IMR-90 (cell line): ENCODE measurements at regions not wholly inside any gene's neighbourhood (a gene's known extent, or its start where the extent isn't known, plus 50 kb on each side); places are given as distances from the start of the nearest gene placed in this dataset.

Source experiments
- ATAC-seq: fragments of 200-7000 bp; cut with Tn5 transposase; 2 replicates; pipeline ENCODE4 v1.9.1; 2020; ENCODE audit warnings: low read depth, mild to moderate bottlenecking, moderate library complexity
- BruUV-seq: library from RNA; stranded (reverse); fragments of 400-500 nt; replicated peaks from 2 replicates; lab custom pipeline; 2021; lab: Mats Ljungman, UMichigan
- CTCF ChIA-PET: fragments of 300-600 bp; formaldehyde crosslinking; extraction: SDS; loops from one replicate; lab custom pipeline; 2021; ENCODE audit warnings: antibody characterized with exemption; lab: Yijun Ruan, JAX
- POLR2A ChIA-PET: fragments of 300-600 bp; sonication (Branson Sonifier 250); formaldehyde crosslinking; loops from one replicate; lab custom pipeline; 2022; ENCODE audit warnings: antibody characterized with exemption; ENCODE audit not compliant: unreplicated experiment; lab: Charles Lee
- DNase-seq: peaks from one replicate; pipeline ENCODE4 v3.0.0; 2013
- H2AFZ ChIP-seq: replicated peaks from 2 replicates; pipeline ENCODE3; 2013; ENCODE audit warnings: low read length, mild to moderate bottlenecking; ENCODE audit not compliant: poor library complexity
- H2AK5ac ChIP-seq: 2 replicates; pipeline ENCODE4 v1.6.1; 2013; ENCODE audit warnings: low read depth, low read length, inconsistent platforms
- H2AK9ac ChIP-seq: replicated peaks from 2 replicates; pipeline ENCODE3; 2013; ENCODE audit warnings: mild to moderate bottlenecking, low read depth, low read length, moderate library complexity; ENCODE audit not compliant: poor library complexity
- H2BK120ac ChIP-seq: 2 replicates; pipeline ENCODE4 v1.6.1; 2013; ENCODE audit warnings: low read depth, low read length, inconsistent platforms
- H2BK15ac ChIP-seq: 3 replicates; pipeline ENCODE4 v1.6.1; 2013; ENCODE audit warnings: low read depth, low read length, inconsistent platforms
- H2BK20ac ChIP-seq: 2 replicates; pipeline ENCODE4 v1.6.1; 2013; ENCODE audit warnings: low read depth, mild to moderate bottlenecking, inconsistent platforms, low read length, moderate library complexity
- H2BK5ac ChIP-seq: 2 replicates; pipeline ENCODE4 v1.6.1; 2013; ENCODE audit warnings: mild to moderate bottlenecking, low read depth, low read length, inconsistent platforms; ENCODE audit not compliant: poor library complexity, severe bottlenecking
- H3K14ac ChIP-seq: replicated peaks from 2 replicates; pipeline ENCODE4 v1.6.1; 2013; ENCODE audit warnings: low read depth, low read length, inconsistent platforms
- H3K18ac ChIP-seq: 2 replicates; pipeline ENCODE4 v1.6.1; 2013; ENCODE audit warnings: low read depth, low read length, control low read depth
- H3K23ac ChIP-seq: 2 replicates; pipeline ENCODE4 v1.6.1; 2013; ENCODE audit warnings: low read depth, low read length, inconsistent platforms
- H3K27ac ChIP-seq: 2 replicates; pipeline ENCODE4 v1.5.1; 2013; ENCODE audit warnings: mild to moderate bottlenecking, control low read depth, low read length; ENCODE audit not compliant: insufficient read depth
- H3K27me3 ChIP-seq: 2 replicates; pipeline ENCODE4 v1.6.1; 2013; ENCODE audit warnings: low read length; ENCODE audit not compliant: control insufficient read depth, insufficient read depth
- H3K36me3 ChIP-seq: 2 replicates; pipeline ENCODE4 v1.6.1; 2013; ENCODE audit warnings: low read length, mixed read lengths; ENCODE audit not compliant: control insufficient read depth, insufficient read depth
- H3K4ac ChIP-seq: 2 replicates; pipeline ENCODE4 v1.6.1; 2013; ENCODE audit warnings: low read depth, low read length, inconsistent platforms
- H3K4me1 ChIP-seq: 2 replicates; pipeline ENCODE4 v1.6.1; 2013; ENCODE audit warnings: low read length, mixed read lengths; ENCODE audit not compliant: control insufficient read depth, insufficient read depth
- H3K4me2 ChIP-seq: 2 replicates; pipeline ENCODE4 v1.6.1; 2013; ENCODE audit warnings: low read depth, mild to moderate bottlenecking, control low read depth, low read length, moderate library complexity
- H3K4me3 ChIP-seq: 2 replicates; pipeline ENCODE4 v1.5.1; 2013; ENCODE audit warnings: low read depth, mild to moderate bottlenecking, control low read depth, low read length, moderate library complexity; ENCODE audit not compliant: insufficient read depth
- H3K56ac ChIP-seq: 2 replicates; pipeline ENCODE4 v1.6.1; 2013; ENCODE audit warnings: low read length, inconsistent platforms; ENCODE audit not compliant: insufficient read depth; ENCODE audit errors: extremely low read depth
- H3K79me1 ChIP-seq, 2 experiments: 2 replicates each; pipeline ENCODE4 v1.6.1; 2013; ENCODE audit warnings: low read length in 2 of 2, inconsistent platforms in 1 of 2, low read depth in 1 of 2
- H3K9ac ChIP-seq: 2 replicates; pipeline ENCODE4 v1.6.1; 2013; ENCODE audit warnings: low read depth, low read length, control low read depth
- H3K9me1 ChIP-seq: 2 replicates; pipeline ENCODE4 v1.6.1; 2013; ENCODE audit warnings: low read length, inconsistent platforms; ENCODE audit not compliant: insufficient read depth
- H3K9me3 ChIP-seq: 2 replicates; pipeline ENCODE4 v1.6.1; 2013; ENCODE audit warnings: low read length; ENCODE audit not compliant: control insufficient read depth, insufficient read depth
- H4K20me1 ChIP-seq: 2 replicates; pipeline ENCODE4 v1.6.1; 2013; ENCODE audit warnings: low read length, inconsistent platforms; ENCODE audit not compliant: insufficient read depth
- H4K5ac ChIP-seq: 2 replicates; pipeline ENCODE4 v1.6.1; 2013; ENCODE audit warnings: mild to moderate bottlenecking, low read depth, low read length, control low read depth
- H4K8ac ChIP-seq, 2 experiments: 2 replicates each; pipeline ENCODE4 v1.6.1; 2013; ENCODE audit warnings: low read depth in 2 of 2, low read length in 2 of 2, control low read depth in 1 of 2, inconsistent platforms in 1 of 2
- H4K91ac ChIP-seq: 2 replicates; pipeline ENCODE4 v1.6.1; 2013; ENCODE audit warnings: low read depth, low read length, inconsistent platforms; ENCODE audit not compliant: insufficient read depth
- BHLHE40 ChIP-seq: fragments of 150-350 bp; IDR thresholded peaks from 2 replicates; pipeline ENCODE4 v1.6.1; 2016; ENCODE audit warnings: mild to moderate bottlenecking, low read depth, low read length
- CEBPB ChIP-seq: IDR thresholded peaks from 2 replicates; pipeline ENCODE4 v1.6.1; 2012; ENCODE audit warnings: low read depth, low read length, improper control_type of control experiment
- CHD1 ChIP-seq: IDR thresholded peaks from 2 replicates; pipeline ENCODE4 v1.6.1; 2012; ENCODE audit warnings: low read depth, low read length, improper control_type of control experiment
- FOS ChIP-seq: fragments of 150-350 bp; IDR thresholded peaks from 2 replicates; pipeline ENCODE4 v1.6.1; 2016; ENCODE audit warnings: low read depth, low read length
- MAFK ChIP-seq: IDR thresholded peaks from 2 replicates; pipeline ENCODE4 v1.6.1; 2012; ENCODE audit warnings: low read depth, low read length, improper control_type of control experiment
- MAZ ChIP-seq: IDR thresholded peaks from 2 replicates; pipeline ENCODE4 v1.6.1; 2012; ENCODE audit warnings: low read depth, mild to moderate bottlenecking, low read length, improper control_type of control experiment, moderate library complexity, borderline replicate concordance
- MXI1 ChIP-seq: IDR thresholded peaks from 2 replicates; pipeline ENCODE4 v1.6.1; 2012; ENCODE audit warnings: low read depth, mild to moderate bottlenecking, low read length, moderate library complexity, borderline replicate concordance
- NFE2L2 ChIP-seq: fragments of 150-350 bp; IDR thresholded peaks from 2 replicates; pipeline ENCODE4 v1.6.1; 2016; ENCODE audit warnings: low read depth, mild to moderate bottlenecking, low read length
- POLR2A ChIP-seq: IDR thresholded peaks from 2 replicates; pipeline ENCODE4 v1.6.1; 2012; ENCODE audit warnings: mild to moderate bottlenecking, low read depth, low read length
- RAD21 ChIP-seq: IDR thresholded peaks from 2 replicates; pipeline ENCODE4 v1.6.1; 2012; ENCODE audit warnings: low read length, improper control_type of control experiment
- RCOR1 ChIP-seq: IDR thresholded peaks from 2 replicates; pipeline ENCODE4 v1.6.1; 2012; ENCODE audit warnings: mild to moderate bottlenecking, low read length, improper control_type of control experiment; ENCODE audit not compliant: insufficient replicate concordance
- RFX5 ChIP-seq: IDR thresholded peaks from 2 replicates; pipeline ENCODE4 v1.8.0; 2012; ENCODE audit warnings: low read depth, mild to moderate bottlenecking, low read length, moderate library complexity
- SMC3 ChIP-seq: fragments of 150-350 bp; IDR thresholded peaks from 2 replicates; pipeline ENCODE4 v1.6.1; 2016; ENCODE audit warnings: low read depth, mild to moderate bottlenecking, antibody characterized with exemption, low read length, moderate library complexity
- USF2 ChIP-seq: fragments of 150-350 bp; IDR thresholded peaks from 2 replicates; pipeline ENCODE4 v1.6.1; 2017; ENCODE audit warnings: mild to moderate bottlenecking, antibody characterized with exemption, low read length, low read depth
- WGBS, 2 experiments: methylation state at CpG; one replicate each; pipeline versions ENCODE4 v1.1.5 to v1.1.7; 2013; ENCODE audit warnings: missing lambda C conversion rate in 2 of 2; ENCODE audit not compliant: insufficient read length in 1 of 2; ENCODE audit errors: extremely low coverage in 2 of 2; 5-methylcytosine and 5-hydroxymethylcytosine counted together
- dilution Hi-C: fragments of 300-500 bp; cut with HindIII; formaldehyde crosslinking; loops from one replicate; pipeline ENCODE4 v1.14.3; 2018; ENCODE audit warnings: low sequenced_read_pairs; ENCODE audit not compliant: unreplicated experiment
- in situ Hi-C: fragments of 300-500 bp; cut with MboI; formaldehyde crosslinking; loops from 3 replicates; pipeline ENCODE4 v1.14.3; 2019; ENCODE audit warnings: low sequenced_read_pairs, inconsistent platforms, mixed read lengths
- intact Hi-C: fragments of 100-400 bp; cut with micrococcal nuclease; formaldehyde crosslinking; loops from 2 replicates; pipeline ENCODE4 v1.10.0; 2022
- TF ChIP-seq, protein P1 (sequence below): conservative IDR thresholded peaks from 2 replicates; pipeline ENCODE4 v1.5.1; 2012; ENCODE audit warnings: mild to moderate bottlenecking, low read depth, low read length, improper control_type of control experiment
- TF ChIP-seq, protein P2 (sequence below): fragments of 150-350 bp; IDR thresholded peaks from 2 replicates; pipeline ENCODE4 v1.6.1; 2016; ENCODE audit warnings: low read depth, mild to moderate bottlenecking, low read length, moderate library complexity, borderline replicate concordance

DNA sequence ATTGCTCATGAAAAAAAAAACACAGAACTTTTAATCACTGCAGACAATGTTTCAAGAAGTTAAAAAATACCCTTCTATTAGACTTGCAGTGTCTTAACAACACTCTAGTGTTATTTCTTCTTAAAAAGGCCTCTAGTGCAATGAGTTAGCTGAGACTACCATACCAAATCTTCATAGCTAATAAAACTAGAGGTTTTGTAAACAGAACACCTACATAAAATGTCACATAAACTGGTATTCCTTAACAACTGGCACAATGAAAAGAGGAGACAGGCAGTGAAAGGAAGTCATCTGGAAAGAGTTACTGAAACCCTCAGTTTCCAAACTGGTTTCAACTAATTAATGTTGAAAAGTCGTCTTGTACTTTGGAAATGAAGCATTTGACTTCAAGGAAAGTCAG is 394.2 kb upstream of the PMFBP1 start:
- intact Hi-C loops (no loop called here), in situ Hi-C loops (no loop called here), dilution Hi-C loops (no loop called here)
- POLR2A ChIA-PET: no interaction called here
- no peaks in the 10 kb centered on the region for H3K36me3 ChIP-seq
- H2BK120ac ChIP-seq: no peak overlapping the region
- H2BK5ac ChIP-seq: no peak overlapping the region
- H3K14ac ChIP-seq: no peak overlapping the region
- H3K23ac ChIP-seq: no peak overlapping the region
- no peaks in the 10 kb centered on the region for H3K79me1 ChIP-seq
- H3K18ac ChIP-seq: no peak overlapping the region
- H3K4ac ChIP-seq: no peak overlapping the region
- no peak overlapping the region for H2BK15ac ChIP-seq
- no peak overlapping the region for H4K91ac ChIP-seq
- no peak for DNase-seq
- no peak overlapping the region for H2AK9ac ChIP-seq
- TF ChIP-seq MAFK: no peak
- TF ChIP-seq FOS: no peak
- TF ChIP-seq CEBPB: no peak
- TF ChIP-seq BHLHE40: no peak
- no peak for TF ChIP-seq USF2
- TF ChIP-seq SMC3: no peak
- TF ChIP-seq NFE2L2: no peak
- no peak for TF ChIP-seq RCOR1
- no peak for TF ChIP-seq RAD21
- TF ChIP-seq RFX5: no peak
- no peak for TF ChIP-seq POLR2A
- TF ChIP-seq CHD1: no peak
- TF ChIP-seq, protein P1, sequence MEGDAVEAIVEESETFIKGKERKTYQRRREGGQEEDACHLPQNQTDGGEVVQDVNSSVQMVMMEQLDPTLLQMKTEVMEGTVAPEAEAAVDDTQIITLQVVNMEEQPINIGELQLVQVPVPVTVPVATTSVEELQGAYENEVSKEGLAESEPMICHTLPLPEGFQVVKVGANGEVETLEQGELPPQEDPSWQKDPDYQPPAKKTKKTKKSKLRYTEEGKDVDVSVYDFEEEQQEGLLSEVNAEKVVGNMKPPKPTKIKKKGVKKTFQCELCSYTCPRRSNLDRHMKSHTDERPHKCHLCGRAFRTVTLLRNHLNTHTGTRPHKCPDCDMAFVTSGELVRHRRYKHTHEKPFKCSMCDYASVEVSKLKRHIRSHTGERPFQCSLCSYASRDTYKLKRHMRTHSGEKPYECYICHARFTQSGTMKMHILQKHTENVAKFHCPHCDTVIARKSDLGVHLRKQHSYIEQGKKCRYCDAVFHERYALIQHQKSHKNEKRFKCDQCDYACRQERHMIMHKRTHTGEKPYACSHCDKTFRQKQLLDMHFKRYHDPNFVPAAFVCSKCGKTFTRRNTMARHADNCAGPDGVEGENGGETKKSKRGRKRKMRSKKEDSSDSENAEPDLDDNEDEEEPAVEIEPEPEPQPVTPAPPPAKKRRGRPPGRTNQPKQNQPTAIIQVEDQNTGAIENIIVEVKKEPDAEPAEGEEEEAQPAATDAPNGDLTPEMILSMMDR: no peak
- TF ChIP-seq, protein P2, sequence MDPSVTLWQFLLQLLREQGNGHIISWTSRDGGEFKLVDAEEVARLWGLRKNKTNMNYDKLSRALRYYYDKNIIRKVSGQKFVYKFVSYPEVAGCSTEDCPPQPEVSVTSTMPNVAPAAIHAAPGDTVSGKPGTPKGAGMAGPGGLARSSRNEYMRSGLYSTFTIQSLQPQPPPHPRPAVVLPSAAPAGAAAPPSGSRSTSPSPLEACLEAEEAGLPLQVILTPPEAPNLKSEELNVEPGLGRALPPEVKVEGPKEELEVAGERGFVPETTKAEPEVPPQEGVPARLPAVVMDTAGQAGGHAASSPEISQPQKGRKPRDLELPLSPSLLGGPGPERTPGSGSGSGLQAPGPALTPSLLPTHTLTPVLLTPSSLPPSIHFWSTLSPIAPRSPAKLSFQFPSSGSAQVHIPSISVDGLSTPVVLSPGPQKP: no peak
- no peak for TF ChIP-seq MXI1
- no peak for TF ChIP-seq MAZ
- no CpG with 5 or more reads among the region's 1 CpG for WGBS, 2 experiments
- H3K9ac ChIP-seq: no peak overlapping the region
- no peaks in the 10 kb centered on the region for H3K27me3 ChIP-seq
- no peak overlapping the region for H2AK5ac ChIP-seq
- BruUV-seq: no TSS peak
- no peaks in the 10 kb centered on the region for H3K9me3 ChIP-seq
- H3K4me1 ChIP-seq: no peaks in the 10 kb centered on the region
- H3K4me2 ChIP-seq: no peak overlapping the region
- no peak overlapping the region for H3K4me3 ChIP-seq
- H4K8ac ChIP-seq: no peak overlapping the region
- H4K5ac ChIP-seq: no peak overlapping the region
- H2AFZ ChIP-seq: no peak overlapping the region
- H4K20me1 ChIP-seq: no peaks in the 10 kb centered on the region
- no peak for ATAC-seq
- H3K56ac ChIP-seq: no peak overlapping the region
- H3K27ac ChIP-seq: no peak overlapping the region
- CTCF ChIA-PET: no interaction called here
- H3K9me1 ChIP-seq: no peaks in the 10 kb centered on the region
- H2BK20ac ChIP-seq: no peak overlapping the region
